ENCODE measurements at regions not wholly inside any gene's neighbourhood (a gene's known extent, or its start where the extent isn't known, plus 50 kb on each side); places are given as distances from the start of the nearest gene placed in this dataset.

DNA sequence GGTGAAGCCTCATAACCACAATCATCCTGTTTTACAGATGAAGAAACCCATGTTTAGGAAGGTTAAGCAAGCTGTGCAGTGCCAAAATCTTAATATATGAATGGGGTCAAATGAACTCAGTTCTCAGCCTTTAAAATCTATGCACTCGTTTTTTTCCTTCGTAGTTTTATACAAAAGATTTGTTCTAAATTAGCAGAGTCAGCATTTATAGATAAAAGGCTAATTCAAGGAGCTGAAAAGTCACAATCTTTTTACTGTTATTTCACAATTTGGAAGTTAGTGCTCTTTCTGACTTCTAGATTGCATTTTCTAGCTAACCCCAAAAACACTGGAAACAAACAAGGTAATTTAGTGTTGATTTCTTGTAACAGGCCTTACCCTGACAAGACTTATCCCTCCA lies 766.9 kb upstream of the ADGRL4 start:
- TF ChIP-seq RAD21 (IDR thresholded peaks at IDR 0.05 in 1 of 2, conservative IDR thresholded peaks at IDR 0.05 in 1 of 2; ENCODE audit: low read depth in 2 of 2, low read length in 2 of 2), result no peak
- no peak for TF ChIP-seq CREB1 (IDR thresholded peaks at IDR 0.05)
- no peak for TF ChIP-seq POLR2A (IDR thresholded peaks at IDR 0.05; ENCODE audit: control extremely low read depth in 1 of 2, low read depth in 2 of 2, low read length in 2 of 2)
- TF ChIP-seq MAX (IDR thresholded peaks at IDR 0.05), result no peak
- TF ChIP-seq, protein P1, sequence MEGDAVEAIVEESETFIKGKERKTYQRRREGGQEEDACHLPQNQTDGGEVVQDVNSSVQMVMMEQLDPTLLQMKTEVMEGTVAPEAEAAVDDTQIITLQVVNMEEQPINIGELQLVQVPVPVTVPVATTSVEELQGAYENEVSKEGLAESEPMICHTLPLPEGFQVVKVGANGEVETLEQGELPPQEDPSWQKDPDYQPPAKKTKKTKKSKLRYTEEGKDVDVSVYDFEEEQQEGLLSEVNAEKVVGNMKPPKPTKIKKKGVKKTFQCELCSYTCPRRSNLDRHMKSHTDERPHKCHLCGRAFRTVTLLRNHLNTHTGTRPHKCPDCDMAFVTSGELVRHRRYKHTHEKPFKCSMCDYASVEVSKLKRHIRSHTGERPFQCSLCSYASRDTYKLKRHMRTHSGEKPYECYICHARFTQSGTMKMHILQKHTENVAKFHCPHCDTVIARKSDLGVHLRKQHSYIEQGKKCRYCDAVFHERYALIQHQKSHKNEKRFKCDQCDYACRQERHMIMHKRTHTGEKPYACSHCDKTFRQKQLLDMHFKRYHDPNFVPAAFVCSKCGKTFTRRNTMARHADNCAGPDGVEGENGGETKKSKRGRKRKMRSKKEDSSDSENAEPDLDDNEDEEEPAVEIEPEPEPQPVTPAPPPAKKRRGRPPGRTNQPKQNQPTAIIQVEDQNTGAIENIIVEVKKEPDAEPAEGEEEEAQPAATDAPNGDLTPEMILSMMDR (IDR thresholded peaks at IDR 0.05; ENCODE audit: control extremely low read depth in 1 of 3, insufficient read depth in 1 of 3, low read depth in 1 of 3, low read length in 3 of 3), result no peak
- TF ChIP-seq EZH2 (IDR thresholded peaks at IDR 0.05; ENCODE audit: low read depth, low read length, severe bottlenecking), result no peak
- no peak for TF ChIP-seq POLR2AphosphoS5 (IDR thresholded peaks at IDR 0.05; ENCODE audit: low read depth, low read length)

Measured in H1 (cell line).